GM18508 (cell line): ENCODE measurements at regions not wholly inside any gene's neighbourhood (a gene's known extent, or its start where the extent isn't known, plus 50 kb on each side); places are given as distances from the start of the nearest gene placed in this dataset.
"Not testable (repeated sequence)": the region's sequence is repeated elsewhere in the genome, so short reads cannot be mapped to it uniquely, and the experiment has no call there.

Source experiments
- ATAC-seq: cut with Tn5 transposase; IDR thresholded peaks from one replicate; pipeline ENCODE4 v1.9.1; 2021; ENCODE audit warnings: moderate number of reproducible peaks; ENCODE audit not compliant: insufficient read depth, unreplicated experiment

DNA sequence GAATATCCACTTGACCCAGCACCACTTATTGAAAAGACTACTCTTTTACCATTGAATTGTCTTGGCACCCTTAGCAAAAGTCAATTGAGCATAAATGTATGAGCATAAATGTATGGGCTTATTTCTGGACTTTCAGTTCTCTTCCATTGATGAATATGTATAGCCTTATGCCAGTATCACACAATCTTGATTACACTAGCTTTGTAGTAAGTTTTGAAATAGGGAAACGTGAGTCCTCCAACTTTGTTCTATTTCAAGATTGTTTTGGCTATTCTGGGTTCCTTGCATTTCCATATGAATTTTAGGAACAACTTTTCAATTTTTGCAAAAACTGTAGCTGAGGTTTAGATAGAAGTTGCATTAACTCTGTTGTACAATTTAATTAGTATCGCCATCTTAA lies 601.0 kb downstream of the TLE1 start:
- no peak for ATAC-seq

DNA sequence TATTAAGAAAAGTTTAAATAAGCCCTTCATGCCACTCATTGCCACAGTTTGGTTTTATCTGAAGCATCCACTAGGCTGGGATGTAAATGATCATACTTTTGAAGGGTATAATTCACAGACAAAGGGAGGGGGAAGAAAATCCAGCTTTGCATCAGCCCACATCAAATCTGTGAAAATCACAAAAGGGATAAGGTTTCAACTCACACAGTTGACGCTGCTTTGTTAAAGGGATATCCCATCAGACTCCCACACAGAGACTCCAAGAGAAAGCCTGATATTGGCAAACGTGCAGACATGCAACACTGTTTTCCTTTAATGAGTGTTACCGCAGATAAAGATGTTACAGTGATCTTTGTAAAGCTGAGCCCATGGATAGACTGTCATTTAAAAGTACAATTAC lies 602.9 kb downstream of the TLE1 start:
- no peak for ATAC-seq

DNA sequence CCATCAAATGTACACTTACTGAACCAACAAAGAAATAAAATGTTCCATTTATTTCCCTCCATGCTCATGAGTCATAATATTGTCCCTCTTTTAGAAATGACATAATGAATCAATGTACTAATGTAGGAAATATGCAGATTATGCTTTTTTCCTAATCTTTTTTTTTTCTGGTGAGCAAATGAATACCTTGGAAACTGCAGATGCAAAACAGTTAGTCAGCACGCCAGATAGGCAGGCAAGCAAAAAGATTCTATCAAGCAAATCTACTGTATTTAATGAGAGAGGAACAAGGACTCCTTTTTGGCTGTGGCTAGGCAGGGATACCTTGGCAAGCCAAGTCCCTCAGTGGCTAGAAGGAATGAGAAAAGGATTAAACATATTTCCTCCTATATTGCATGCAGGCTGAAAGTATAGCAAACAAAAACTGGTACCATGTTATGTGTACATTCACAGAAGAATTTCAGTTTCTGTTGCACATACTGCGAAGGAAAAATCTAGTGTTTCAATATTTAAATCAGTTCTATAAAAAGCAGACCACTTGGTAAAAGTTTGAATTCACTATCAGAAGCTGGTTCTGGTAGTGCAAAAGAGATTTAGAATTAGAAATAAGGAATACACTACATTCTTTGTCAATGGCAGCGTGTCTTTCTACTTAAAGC lies 605.4 kb downstream of the TLE1 start:
- no peak for ATAC-seq

DNA sequence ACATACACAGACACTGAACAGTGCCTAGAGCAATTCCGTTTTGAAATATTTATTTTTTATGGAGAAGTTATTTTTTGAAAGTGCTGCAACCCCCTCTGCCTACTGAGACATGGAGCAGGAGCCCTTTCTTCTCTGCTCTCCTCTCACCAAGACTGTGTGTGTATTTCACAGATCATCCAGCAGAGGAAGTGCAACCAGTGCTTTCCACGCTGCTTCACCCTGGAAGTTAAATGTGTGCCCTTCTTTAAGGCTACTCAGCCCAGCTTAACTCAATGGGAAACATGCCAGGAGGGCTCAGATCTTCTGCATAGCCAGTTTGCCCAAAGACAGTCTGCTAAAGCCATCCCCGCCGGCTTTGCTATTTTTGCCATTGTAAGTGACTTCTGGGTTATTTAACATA lies 606.3 kb downstream of the TLE1 start:
- ATAC-seq = no peak

DNA sequence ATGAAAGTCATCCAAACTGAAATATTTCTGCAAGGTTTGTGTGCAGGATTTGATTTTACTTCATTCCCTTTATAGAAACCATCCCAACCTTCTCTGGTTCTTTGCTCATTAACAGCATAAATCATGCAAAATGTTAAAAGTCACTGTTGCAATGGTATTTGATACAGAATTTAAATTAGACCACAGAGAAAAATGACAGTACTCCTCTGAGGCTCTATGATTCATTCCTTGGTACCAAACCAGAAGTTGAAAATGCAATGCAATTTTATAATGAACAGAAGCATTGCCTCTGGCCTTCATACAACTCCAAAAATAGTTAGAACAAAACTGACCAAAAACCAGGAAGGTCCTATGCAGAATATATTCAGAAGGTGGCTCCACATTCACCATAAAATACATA lies 607.1 kb downstream of the TLE1 start:
- no peak for ATAC-seq

DNA sequence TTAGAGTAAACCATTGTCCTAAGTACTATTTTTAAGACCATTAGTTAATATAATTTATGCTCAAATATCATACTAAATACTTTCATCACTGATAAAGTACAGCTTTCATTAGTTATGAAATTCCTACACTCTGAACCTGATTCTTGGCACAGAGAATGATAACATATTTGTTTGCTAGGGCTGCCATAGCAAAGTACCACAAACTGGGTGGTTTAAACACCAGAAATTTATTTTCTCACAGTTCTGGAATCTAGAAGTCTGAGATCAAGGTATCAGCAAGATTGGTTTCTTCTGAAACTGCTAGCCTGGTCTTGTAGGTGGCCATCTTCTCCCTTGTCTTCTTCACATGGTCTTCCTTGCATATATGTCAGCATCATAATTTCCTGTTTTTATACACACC lies 608.4 kb downstream of the TLE1 start:
- ATAC-seq = no peak

DNA sequence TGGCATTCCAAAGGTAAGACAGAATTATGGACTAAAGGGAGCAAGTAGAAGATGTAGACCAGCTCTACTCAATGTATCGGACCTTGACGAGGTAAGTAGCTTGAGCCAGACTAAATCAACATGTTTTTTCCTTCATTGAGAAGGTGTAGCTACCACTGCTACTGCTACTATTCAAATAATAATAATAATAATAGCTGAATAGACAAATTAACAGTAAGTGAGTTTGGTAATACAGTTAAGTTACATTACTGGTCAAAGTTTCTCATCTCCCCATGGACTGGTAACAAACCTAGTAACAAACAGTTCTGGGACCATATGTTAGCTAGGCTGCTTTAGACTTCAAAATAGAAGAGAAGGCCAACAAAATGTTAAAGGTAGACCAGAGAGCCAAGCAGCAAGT lies 609.2 kb downstream of the TLE1 start:
- ATAC-seq = no peak

DNA sequence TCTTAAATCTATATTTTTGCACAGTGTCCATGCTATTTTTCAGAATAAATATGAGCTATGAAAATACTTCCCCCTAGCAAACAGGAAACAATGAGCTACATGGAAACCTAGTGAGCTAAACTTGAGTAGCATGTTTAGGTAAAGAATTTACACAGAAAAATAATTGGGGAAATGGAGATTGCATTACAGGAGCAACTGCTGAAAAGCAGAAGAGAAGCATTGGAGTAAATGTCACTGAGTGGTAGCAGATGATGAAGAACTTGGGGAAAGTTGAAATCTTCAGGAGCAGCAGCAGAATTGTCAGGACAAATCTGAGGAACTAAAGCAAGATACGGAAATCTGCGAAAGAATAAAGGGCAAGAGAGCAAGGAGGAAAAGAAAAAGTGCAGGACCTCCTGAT lies 610.3 kb downstream of the TLE1 start:
- no peak for ATAC-seq

DNA sequence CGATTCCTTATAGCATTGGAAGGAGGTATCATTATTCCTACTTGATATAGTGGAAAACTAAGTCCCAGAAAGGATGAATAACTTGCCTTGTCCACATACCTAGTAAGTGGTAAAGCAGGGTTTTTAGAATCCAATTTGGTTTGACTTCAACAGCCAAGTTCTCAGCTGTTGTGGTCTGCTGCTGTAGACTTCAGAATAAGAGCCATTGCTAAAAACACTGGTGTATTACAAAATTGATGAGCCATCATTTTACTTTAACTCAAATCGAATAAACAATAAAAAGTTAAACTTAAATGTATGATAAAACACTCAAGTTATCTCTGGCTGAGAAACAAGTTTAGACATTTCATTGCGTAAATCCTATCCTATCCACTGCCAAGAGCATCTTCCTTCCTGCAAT lies 610.8 kb downstream of the TLE1 start:
- ATAC-seq = no peak

DNA sequence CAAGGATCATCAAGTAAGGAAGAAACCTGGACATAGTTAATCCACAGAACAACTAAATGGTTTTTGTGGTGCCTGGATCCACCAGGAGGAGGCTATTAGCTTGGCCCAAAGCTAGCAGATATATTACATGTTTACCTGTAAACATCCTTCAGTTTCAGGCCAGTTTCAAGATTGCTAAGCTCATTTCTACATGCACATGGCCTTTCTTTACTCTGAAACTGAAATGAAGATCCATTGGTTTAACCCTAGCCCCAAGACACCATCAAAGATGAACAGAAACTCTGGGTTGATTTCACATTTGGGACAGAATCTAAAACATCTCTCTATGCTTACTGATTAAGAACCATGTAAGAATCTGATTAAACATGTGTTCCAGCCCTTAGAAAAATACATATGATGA lies 611.8 kb downstream of the TLE1 start:
- no peak for ATAC-seq

DNA sequence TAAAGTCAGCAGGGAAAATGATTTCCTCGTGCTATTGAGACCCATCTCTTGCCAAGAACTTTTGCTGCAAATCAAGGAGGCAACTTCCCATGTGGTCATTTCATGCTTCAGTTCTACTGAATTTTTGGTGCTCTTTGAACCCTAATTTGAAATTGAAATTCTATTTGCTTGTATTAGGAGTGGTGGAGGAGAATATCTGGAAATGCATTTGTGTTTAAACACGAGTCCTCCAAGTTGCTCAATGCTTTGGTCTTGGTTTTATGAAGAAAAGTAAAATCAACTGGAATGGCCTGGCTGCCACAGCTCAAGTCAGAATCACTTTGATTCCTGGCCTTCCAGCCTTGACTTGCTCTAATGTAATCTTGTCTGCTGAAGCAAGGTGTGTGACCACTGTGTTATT lies 613.2 kb downstream of the TLE1 start:
- no peak for ATAC-seq

DNA sequence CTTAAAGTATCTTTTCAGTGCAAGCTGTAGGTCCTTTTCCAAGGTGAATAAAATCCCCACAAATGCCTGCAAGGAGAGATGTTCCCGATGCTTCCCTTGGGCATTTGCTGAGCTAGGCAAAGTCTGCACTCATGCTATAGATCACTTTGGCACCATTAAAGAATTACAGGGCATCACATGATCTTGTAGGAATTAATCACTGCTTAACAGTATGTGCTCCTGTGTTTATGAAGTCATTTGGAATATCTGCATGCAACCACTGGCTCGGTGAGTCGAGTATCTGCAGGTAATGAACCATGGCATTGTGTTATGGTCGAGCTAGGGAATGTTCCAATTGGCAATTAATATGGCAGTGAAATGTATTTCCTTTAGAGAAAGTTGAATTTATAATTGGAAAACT lies 615.1 kb downstream of the TLE1 start:
- no peak for ATAC-seq

DNA sequence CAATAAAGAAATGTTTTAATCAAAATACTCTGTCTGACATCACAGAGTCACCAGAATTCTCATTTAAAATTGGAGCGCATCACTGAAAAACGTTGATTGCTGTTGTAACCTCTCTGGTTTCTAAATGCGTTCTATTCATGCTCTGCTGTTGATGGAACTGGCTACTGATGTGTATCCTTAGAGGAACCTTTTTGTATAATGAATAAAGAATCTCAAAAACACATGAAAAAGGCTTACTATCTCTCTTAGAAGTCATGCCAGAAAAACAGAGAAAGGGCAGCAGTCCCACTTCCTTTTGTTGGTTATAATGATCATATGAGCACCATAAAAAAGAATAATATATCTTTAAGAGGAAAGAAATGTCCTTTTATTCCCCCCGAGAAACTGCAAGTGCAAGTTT lies 615.5 kb downstream of the TLE1 start:
- ATAC-seq = no peak

DNA sequence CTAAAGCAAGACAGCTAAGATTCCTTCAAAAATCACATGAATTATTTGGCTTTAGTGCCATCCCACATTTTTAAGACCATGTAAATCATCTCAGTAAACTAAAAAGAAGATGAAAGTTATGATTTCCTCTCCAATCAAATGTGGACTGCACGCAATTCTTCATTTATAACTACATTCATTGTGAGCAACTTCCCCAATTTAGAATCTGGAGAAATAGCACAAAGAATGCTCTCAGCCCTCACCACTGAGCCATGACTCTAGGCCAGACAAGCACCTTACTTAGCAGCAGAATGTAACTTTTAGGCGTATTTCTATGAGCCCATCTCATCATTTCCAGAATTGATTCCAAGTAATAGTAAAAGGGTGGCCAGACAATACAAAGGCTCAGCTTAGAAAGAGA lies 616.6 kb downstream of the TLE1 start:
- no peak for ATAC-seq

DNA sequence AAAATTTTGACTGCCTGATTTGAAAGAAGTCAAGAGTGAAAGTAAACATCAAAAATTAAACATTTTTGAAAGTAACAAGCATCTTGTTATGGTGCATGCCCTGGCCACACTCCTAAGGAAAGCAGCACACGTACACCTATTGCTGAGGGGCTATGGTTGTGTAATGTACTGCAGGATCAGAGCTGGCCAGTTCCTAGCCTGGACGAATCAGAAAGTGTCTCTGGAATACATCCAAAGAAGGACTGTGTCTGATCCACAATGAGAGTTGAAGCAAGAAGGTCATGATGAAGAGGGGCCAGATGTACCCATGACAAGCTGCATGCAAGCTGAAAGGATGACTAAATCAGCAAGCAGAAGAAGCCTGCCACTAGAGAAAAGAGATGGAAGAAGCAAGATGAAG lies 618.2 kb downstream of the TLE1 start:
- ATAC-seq = no peak

DNA sequence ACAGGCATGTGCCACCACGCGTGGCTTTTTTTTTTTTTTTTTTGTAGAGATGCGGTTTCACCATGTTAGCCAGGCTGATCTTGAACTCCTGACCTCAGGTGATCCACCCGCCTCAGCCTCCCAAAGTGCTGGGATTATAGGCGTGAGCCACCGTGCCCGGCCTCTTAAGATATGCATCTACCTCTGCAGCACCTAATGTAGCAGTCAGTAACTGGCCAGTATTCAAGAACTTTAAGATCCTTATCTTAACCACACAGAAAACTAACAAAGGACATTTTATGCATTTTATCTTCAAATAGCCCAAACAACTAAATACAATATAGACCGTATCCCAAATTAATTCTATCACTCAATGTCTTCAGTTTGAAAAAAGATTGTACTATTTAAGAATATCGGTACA lies 618.7 kb downstream of the TLE1 start:
- ATAC-seq = no peak

DNA sequence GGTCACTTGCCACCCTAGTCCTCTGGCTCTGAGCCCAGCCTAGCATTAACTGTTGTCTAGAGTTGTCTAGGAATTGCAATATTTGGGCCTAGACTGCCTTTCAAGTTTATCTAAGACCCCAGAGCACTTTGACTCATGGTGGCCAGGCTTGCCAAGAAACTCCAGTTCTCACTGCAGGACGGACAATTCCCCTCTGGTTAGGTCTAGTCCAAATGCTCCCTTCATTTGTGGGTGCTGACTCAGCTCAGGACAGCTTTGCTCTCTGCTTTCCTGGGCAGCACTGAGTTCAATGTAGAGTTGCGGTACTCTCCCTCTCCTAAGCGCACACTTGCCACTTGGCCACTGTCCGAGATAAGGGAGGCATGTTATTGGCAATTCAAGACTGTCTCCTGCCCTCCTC lies 619.4 kb downstream of the TLE1 start:
- ATAC-seq = no peak

DNA sequence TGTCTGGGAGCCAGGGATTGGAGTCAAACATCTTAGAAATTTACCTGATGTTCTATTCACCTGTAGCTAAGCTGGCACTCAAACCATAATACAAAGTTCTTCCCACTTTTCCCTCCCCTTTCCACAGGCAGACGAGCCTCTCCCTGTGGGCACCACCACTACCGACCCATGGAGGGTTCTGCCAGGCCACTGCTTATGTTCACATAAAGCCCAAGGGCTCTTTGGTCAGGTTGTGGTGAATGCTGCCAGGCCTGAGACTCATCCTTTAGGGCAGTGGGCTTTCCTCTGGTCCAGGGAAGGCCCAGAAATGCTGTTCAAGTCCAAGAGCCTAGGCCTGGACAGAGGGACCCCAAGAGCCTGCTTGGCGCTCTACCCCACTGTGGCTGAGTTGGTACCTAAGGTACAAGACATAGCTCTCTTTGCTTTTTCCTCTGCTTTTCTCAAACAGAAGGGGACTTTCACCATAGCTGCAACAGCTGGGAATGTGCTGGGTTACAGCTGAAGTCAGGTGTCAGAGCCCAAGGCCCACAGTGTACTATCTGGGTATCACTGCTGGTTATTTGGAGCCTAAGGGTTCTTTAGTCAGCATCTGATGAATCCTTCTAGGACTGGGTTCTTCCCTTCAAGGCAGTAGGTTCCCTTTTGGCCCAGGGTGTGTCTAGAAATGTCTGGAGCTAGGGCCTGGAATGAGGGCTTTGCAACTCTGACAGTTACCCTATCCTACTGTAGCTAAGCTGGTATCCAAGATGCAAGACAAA lies 620.1 kb downstream of the TLE1 start:
- ATAC-seq = no peak

DNA sequence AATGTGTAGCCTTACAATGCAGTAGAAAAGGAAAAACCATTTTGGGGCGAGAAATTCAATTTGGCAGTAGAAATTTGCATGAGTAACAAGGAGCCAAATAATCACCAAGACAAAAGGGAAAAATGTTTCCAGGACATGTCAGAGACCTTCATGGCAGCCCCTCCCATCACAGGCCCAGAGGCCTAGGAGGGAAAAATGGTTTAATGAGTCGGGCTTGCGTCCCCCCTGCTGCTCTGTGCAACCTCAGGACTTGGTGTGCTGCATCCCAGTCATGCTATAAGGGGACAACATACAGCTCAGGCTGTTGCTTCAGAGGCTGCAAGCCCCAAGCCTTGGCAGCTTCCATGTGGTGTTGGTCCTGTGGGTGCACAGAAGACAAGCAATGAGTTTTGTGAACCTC lies 626.4 kb downstream of the TLE1 start:
- ATAC-seq = not testable (repeated sequence)

DNA sequence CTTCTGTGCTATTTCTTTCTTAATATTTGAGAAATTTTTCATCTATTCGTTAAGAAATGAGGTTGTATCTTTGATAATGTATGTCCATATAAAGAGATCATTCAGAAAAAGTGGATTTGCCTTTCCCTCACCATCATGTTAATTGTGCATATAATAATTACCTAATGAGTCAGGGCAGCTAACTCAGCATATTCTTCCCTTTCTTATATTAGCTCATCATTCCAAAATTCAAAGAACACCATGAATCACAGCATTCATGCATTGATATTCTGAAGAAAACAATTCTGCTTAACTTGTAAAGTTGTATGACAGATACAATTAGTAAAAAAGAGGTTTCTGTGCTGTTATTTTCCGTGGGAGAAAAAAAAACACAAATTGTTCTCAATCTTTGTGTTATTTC lies 630.6 kb downstream of the TLE1 start:
- no peak for ATAC-seq

DNA sequence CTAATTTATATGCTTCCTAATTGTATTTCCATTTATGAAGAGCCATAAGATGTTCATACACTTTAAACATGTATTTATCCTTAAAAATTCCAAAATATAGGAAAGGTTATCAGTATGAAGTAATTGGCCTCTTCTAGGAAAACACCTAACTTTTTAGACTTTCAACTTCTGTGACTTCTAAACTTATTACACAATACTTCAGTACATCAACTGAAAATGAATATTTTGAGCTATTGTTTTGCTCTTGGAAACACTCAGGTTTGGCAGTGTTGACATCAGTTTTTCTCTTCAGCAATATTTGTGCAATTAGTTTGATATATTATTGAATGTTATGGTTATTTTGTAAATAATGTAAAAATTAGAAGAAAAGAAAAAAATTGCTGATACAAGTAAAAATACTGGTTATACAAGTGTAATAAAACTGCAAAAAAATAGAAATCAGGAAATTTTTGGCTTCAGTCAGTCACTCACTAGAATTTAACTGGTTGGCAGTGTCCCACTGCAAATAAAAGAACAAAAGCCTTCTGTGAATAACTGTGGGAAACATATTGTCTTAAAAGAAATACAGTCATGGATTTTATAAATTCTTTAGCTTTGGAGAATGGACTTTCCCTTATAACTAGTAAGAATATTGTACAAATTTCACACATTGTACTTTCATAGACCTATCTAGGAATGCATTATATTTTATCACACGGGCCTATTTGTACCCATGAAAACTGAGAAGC lies 635.9 kb downstream of the TLE1 start:
- no peak for ATAC-seq

DNA sequence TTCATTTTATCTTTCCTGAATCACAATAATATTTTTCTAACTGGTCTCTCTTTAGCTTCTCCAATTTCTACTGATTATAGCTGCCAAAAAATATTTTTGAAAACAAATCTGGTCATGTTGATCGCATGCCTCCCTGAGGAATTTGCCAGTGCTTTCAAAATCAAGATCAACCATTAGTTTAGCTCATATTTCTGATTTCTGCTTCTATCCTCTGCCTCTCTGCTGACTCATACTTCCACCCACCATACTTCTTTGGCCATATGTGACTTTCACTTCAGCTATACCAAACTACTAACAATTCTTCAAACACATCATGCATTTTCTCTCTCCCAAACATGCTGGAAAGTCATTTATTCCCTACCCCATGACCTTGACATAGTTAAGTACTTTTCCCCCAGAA lies 636.5 kb downstream of the TLE1 start:
- ATAC-seq = no peak
